Frontal cortex (tissue), 3 donors: ENCODE measurements at regions not wholly inside any gene's neighbourhood (a gene's known extent, or its start where the extent isn't known, plus 50 kb on each side); places are given as distances from the start of the nearest gene placed in this dataset.

ENCODE experiments used
- DNase-seq, 2 donors: peaks; one replicate each; pipeline ENCODE4 v3.0.0; 2012; ENCODE audit warnings: low spot score in 2 of 2
- FAIRE-seq: peaks from 2 replicates; lab custom pipeline; 2012; peaks lifted over from hg19 to GRCh38; lab: Jason Lieb, UNC
- donor health status: control.
- donor health status: control.
- donor health status: control.

DNA sequence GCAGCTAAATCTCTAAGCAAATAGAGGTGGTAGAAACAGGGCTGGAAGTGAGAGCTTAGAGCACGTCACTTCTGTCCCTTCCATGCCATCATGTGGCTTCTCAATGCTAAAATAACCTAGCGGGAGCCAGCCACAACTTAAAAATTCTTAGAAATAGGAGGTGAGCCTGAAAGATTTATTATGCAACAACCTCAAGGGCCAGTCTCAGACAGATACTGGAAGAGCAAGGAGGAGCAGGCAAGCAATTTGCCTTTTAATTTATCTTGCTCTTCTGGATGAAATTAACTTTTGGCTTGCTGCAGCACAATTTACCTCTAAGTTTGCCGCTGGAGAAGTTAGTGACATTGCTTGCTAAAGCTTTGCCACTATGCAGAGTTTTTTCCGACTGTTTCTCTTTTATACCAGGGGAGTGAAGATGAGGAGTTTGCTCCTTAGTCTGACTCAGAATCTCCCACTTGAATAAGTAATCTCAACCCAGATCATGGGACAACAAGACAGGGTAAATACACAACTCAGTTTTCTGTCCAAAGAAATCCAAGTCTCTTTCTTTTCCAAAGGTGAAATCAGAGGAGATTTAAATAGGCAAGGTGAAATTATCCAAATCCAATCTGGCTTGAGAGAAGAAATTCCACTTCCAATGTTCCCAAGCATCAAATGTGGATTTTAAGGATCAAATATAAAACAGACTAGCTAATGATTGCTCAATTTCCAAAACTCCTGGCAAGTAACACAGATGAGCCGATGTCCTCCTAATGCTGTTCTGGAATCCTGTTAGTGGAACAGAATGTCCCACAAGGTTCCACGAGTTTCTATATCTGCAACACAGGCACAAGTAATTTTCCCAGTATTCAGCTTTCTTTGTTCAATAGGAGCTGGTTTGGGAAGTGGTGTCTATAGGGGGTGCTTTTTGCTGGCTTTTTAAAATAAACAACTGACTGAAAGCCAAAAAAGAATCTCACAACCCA is 329.4 kb upstream of the RORA start:
- DNase-seq (no peak), FAIRE-seq (no peak)

DNA sequence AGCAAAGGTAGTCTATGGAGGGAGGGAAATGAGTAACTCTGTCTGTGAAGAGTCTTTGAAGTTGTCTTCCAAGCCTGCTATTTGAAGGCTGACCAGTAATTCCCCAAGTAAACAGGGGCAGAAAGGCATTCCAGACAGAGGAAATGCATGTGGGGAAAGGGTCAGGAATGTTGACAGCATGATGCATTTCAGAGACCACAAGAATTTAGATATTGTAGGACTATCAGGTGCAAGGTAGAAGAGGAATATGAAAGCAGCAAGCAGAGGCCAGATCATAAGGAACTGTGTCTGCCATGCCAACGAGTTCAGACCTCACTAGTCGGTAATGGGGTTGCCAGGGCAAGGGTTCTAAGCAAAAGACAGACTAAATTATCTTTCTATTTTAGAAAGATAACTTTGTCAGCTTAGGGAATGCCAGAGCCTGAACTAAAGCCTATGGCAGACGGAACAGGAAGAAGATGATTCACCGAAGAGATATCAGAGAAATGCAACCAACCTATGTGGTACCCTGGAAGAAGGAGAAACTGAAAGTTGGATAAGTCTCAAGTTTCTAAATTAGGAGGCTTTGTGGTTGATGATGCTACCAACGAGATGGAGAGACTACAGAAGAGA is 327.0 kb upstream of the RORA start:
- DNase-seq, result no peak
- FAIRE-seq, result no peak

GRCh38 chr15:61549727-61550126 is 320.6 kb upstream of the RORA start:
- no peak for DNase-seq
- FAIRE-seq, result no peak

- FAIRE-seq (no peak), DNase-seq (no peak)
Observed at GRCh38 chr15:61545763-61546162, 316.7 kb upstream of the RORA start.

GRCh38 chr15:61541516-61541915 is 312.4 kb upstream of the RORA start:
- no peak for DNase-seq

GRCh38 chr15:61537337-61537736 is 308.2 kb upstream of the RORA start:
- no peak for FAIRE-seq
- DNase-seq, result no peak

More at GRCh38 chr15:61541516-61541915, 312.4 kb upstream of the RORA start:
- FAIRE-seq, result no peak

GRCh38 chr15:61534986-61535385 is 305.9 kb upstream of the RORA start:
- FAIRE-seq (no peak), DNase-seq (no peak)

DNA sequence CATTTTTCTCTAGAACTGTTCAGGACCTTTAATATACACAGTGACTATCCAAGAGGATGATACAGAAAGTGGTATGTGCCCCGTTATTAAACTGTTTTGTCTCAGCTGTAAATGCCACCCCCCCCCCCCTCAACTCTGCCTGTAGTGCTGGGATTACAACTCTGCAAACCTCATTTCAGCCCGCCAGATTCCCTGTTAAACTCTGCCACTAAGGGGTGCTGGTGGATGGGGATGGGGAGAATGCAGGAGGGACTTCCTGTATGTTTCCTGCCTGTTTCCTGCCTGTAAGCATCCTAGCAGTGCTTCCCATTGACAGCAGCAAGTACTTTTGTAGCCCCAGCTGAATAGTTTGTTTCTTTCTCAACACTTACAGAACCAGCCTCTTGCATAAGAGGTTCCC is 301.7 kb upstream of the RORA start:
- FAIRE-seq (no peak), DNase-seq (no peak)

DNA sequence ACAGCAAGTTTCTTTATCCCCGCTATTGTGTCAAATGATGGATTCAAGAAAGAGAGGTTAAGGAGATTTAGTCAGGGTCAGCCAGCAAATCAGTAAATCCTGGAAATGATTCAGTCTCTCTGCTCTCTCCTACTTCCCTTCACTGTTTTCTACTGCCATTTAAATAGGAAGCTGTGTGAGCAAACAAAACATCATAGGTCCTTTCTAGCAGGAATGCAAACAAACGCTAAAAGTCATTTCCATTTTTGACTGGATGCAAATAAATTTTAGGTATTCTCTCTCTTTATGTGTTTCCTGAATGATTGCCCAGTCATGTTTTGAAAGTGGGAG is 299.4 kb upstream of the RORA start:
- DNase-seq (no peak), FAIRE-seq (no peak)

- DNase-seq (no peak), FAIRE-seq (no peak)
Observed at GRCh38 chr15:61527836-61528580, 298.9 kb upstream of the RORA start.

- no peak for FAIRE-seq
- DNase-seq, result no peak
Observed at GRCh38 chr15:61524545-61524944, 295.4 kb upstream of the RORA start.

DNA sequence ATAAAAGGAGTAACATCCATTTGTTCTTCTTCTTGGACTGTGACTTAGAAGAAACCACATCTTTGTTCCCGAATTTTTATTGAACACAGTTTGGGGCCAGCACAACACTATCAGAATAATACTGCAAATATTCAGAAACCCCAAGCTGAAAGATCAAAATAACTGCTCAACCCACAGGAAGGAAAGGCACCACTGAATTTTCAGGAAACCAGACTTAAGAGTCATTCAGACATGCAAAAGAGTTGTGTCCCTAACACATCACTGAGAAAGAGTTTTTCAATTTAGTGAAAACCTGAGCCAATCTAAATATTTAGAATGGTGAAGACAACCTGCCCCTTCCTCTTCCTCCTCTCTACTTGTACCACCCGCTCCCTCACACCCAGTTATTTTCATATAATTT is 295.0 kb upstream of the RORA start:
- DNase-seq (no peak), FAIRE-seq (no peak)

GRCh38 chr15:61522411-61522810 is 293.3 kb upstream of the RORA start:
- DNase-seq (no peak), FAIRE-seq (no peak)

GRCh38 chr15:61521953-61522352 is 292.9 kb upstream of the RORA start:
- no peak for DNase-seq
- no peak for FAIRE-seq

GRCh38 chr15:61519296-61519695 is 290.2 kb upstream of the RORA start:
- no peak for DNase-seq
- FAIRE-seq, result no peak

DNA sequence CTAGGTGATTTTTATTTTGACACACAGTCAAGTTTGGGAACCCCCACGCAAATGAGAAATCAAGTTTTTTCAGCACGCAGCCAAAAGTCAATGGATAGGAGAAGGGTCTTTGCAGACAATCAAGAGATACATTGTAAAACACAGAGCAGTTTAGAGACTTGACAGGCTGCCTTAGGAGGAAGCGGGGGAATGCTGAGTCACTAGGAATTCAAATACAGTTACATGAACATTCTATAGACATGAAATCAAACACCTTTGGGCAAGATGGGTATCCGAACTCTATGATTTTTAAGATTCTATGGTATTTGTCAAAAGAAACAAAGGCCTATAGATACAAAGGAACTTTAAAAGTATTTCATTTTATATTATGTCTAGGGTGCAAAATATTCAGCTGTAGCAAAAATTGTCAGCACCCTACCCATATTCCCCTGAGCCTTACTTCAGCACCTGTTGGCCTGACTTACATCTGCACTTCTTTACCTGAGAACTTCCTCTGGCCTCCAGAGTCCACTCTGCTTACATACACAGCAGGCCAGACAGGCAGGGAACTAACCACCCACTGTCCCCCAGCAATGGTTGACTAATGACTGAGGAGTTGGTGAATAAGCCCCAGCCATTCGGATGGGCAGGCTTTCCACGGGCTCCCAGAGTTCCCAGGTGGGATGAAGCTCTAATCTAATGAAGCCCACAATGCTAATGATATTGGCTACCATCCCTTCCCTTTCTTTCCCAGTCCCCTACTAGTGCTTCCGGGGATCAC is 289.3 kb upstream of the RORA start:
- DNase-seq (no peak), FAIRE-seq (no peak)

DNA sequence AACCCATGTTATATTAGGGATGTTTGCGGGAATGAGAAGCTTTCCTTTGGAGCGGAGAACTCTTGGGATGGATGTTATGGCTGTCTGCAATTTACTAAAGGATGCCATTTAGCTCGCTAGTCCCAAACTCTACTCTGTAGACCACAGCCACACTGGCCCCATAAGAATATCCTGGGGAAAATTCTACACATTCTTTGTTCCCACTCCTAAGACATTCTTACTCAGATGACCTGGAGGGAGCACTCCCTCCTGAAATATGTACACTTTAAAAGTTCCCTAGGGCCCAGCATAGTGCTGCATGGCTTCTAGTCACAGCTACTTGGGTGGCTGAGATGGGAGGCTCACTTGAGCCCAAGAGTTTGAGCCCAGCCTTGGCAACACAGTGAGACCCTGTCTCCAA is 288.7 kb upstream of the RORA start:
- no peak for FAIRE-seq
- no peak for DNase-seq

- DNase-seq (no peak), FAIRE-seq (no peak)
Observed at GRCh38 chr15:61517335-61517734, 288.2 kb upstream of the RORA start.

DNA sequence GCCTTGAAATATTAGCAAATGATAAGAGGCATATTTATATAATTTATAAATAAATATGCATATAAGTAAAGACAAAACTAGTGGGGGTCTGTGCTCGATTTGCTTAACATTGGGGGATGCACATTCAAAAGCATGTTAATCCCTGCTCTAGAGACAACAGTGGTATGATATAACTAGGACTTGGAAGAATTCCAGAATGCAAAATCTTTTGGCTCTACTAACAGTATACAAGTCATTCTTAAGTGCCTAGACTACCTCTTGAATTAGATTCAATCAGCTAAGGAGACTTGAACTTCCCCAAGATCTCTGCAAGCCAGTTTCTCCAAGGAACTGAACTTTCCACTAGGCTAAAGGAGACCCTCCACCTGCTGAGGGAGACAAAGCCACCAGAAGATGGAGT is 282.7 kb upstream of the RORA start:
- DNase-seq, result no peak
- no peak for FAIRE-seq

- no peak for FAIRE-seq
- DNase-seq, result no peak
Observed at GRCh38 chr15:61511089-61511488, 282.0 kb upstream of the RORA start.
